Endothelial cell of umbilical vein (primary cell): ENCODE measurements at regions not wholly inside any gene's neighbourhood (a gene's known extent, or its start where the extent isn't known, plus 50 kb on each side); places are given as distances from the start of the nearest gene placed in this dataset.

Experiments used
- CTCF ChIP-seq, 2 donors: IDR thresholded peaks; 1 replicate in 1 of 2; 2 replicates in 1 of 2; pipeline ENCODE4 v1.5.1; 2011; ENCODE audit warnings: low read length in 2 of 2, mild to moderate bottlenecking in 2 of 2, moderate library complexity in 2 of 2, control low read depth in 1 of 2, inconsistent platforms in 1 of 2, low read depth in 1 of 2; ENCODE audit not compliant: insufficient read depth in 1 of 2; ENCODE audit errors: extremely low read depth in 1 of 2
- MAX ChIP-seq: IDR thresholded peaks from 2 replicates; pipeline ENCODE4 v1.6.1; 2011; ENCODE audit not compliant: insufficient read depth, insufficient read length
- MYC ChIP-seq: IDR thresholded peaks from one replicate; pipeline ENCODE4 v1.6.1; 2011; ENCODE audit warnings: mild to moderate bottlenecking, low read depth, low read length
- POLR2A ChIP-seq: IDR thresholded peaks from 2 replicates; pipeline ENCODE4 v1.6.1; 2012; ENCODE audit warnings: low read depth, mild to moderate bottlenecking, control low read depth, low read length

- TF ChIP-seq MYC (no peak), CTCF (IDR thresholded peaks at IDR 0.05; ENCODE audit: extremely low read depth in 1 of 2, insufficient read depth in 1 of 2, low read depth in 1 of 2, low read length in 2 of 2) (no peak), POLR2A (no peak), MAX (no peak)
Measured at GRCh38 chr11:26228778-26229177, 103.2 kb upstream of the ANO3 start.
